ENCODE measurements at regions not wholly inside any gene's neighbourhood (a gene's known extent, or its start where the extent isn't known, plus 50 kb on each side); places are given as distances from the start of the nearest gene placed in this dataset.

- TF ChIP-seq CTCF (IDR thresholded peaks at IDR 0.05; ENCODE audit: unreplicated experiment) = no peak
- Mint-ChIP-seq H3K36me3 (ENCODE audit: insufficient read depth, unreplicated experiment) (no peaks in the 10 kb centered on the region), H3K9me3 (ENCODE audit: low read depth, unreplicated experiment) (no peaks in the 10 kb centered on the region), H3K4me3 (ENCODE audit: low read depth, unreplicated experiment) (no peak overlapping the region), H3K4me1 (ENCODE audit: low read depth, unreplicated experiment) (peaks cover 64% of the 10 kb centered on the region), H3K27me3 (ENCODE audit: unreplicated experiment) (no peaks in the 10 kb centered on the region), H3K27ac (ENCODE audit: unreplicated experiment) (no peak overlapping the region)
- no peak for DNase-seq
- CTCF ChIA-PET = no interaction called here
- BruUV-seq (replicated peaks) = no TSS peak
- intact Hi-C loops (cut with micrococcal nuclease; ENCODE audit: unreplicated experiment) = no loop called here
Observed at GRCh38 chr10:3896161-3896560, 111.2 kb upstream of the KLF6 start.

- intact Hi-C loops (cut with micrococcal nuclease; ENCODE audit: unreplicated experiment) = no loop called here
- H3K36me3 Mint-ChIP-seq (ENCODE audit: insufficient read depth, unreplicated experiment) = peaks cover 6% of the 10 kb centered on the region
- no peak for DNase-seq
- no peaks in the 10 kb centered on the region for H3K9me3 Mint-ChIP-seq (ENCODE audit: low read depth, unreplicated experiment)
- H3K4me3 Mint-ChIP-seq (ENCODE audit: low read depth, unreplicated experiment) = no peak overlapping the region
- no TSS peak for BruUV-seq (replicated peaks)
- no peak for TF ChIP-seq CTCF (IDR thresholded peaks at IDR 0.05; ENCODE audit: unreplicated experiment)
- CTCF ChIA-PET = no interaction called here
- H3K4me1 Mint-ChIP-seq (ENCODE audit: low read depth, unreplicated experiment) = peaks cover 75% of the 10 kb centered on the region
- no peaks in the 10 kb centered on the region for H3K27me3 Mint-ChIP-seq (ENCODE audit: unreplicated experiment)
- H3K27ac Mint-ChIP-seq (ENCODE audit: unreplicated experiment) = peak overlapping the region; percentile 28
Observed at GRCh38 chr10:3895045-3895631, 110.1 kb upstream of the KLF6 start.

GRCh38 chr10:3893901-3894563, 109.0 kb upstream of the KLF6 start:
- no TSS peak for BruUV-seq (replicated peaks)
- intact Hi-C loops (cut with micrococcal nuclease; ENCODE audit: unreplicated experiment) = no loop called here
- TF ChIP-seq CTCF (IDR thresholded peaks at IDR 0.05; ENCODE audit: unreplicated experiment) = no peak
- peaks cover 74% of the 10 kb centered on the region for H3K4me1 Mint-ChIP-seq (ENCODE audit: low read depth, unreplicated experiment)
- no peaks in the 10 kb centered on the region for H3K27me3 Mint-ChIP-seq (ENCODE audit: unreplicated experiment)
- no peak overlapping the region for H3K4me3 Mint-ChIP-seq (ENCODE audit: low read depth, unreplicated experiment)
- DNase-seq = no peak
- H3K9me3 Mint-ChIP-seq (ENCODE audit: low read depth, unreplicated experiment) = no peaks in the 10 kb centered on the region
- CTCF ChIA-PET = no interaction called here
- peaks cover 13% of the 10 kb centered on the region for H3K36me3 Mint-ChIP-seq (ENCODE audit: insufficient read depth, unreplicated experiment)
- H3K27ac Mint-ChIP-seq (ENCODE audit: unreplicated experiment) = no peak overlapping the region

- CTCF ChIA-PET = interaction anchor here (0.6 to 1.4 kb wide), 2 partner anchors 41 to 533 kb away, joined by 3 to 4 read pairs; no protein-coding TSS in a partner anchor
- Mint-ChIP-seq H3K9me3 (ENCODE audit: low read depth, unreplicated experiment) (no peaks in the 10 kb centered on the region), H3K4me1 (ENCODE audit: low read depth, unreplicated experiment) (peaks cover 74% of the 10 kb centered on the region), H3K4me3 (ENCODE audit: low read depth, unreplicated experiment) (no peak overlapping the region), H3K36me3 (ENCODE audit: insufficient read depth, unreplicated experiment) (peaks cover 22% of the 10 kb centered on the region), H3K27me3 (ENCODE audit: unreplicated experiment) (no peaks in the 10 kb centered on the region), H3K27ac (ENCODE audit: unreplicated experiment) (no peak overlapping the region)
- BruUV-seq (replicated peaks) = no TSS peak
- TF ChIP-seq CTCF (IDR thresholded peaks at IDR 0.05; ENCODE audit: unreplicated experiment) = no peak
- intact Hi-C loops (cut with micrococcal nuclease; ENCODE audit: unreplicated experiment) = no loop called here
- DNase-seq = no peak
Observed at GRCh38 chr10:3892440-3893425, 107.7 kb upstream of the KLF6 start.

Data from Calu3 (cell line).